Suprapubic skin (tissue), 4 donors: ENCODE measurements at regions not wholly inside any gene's neighbourhood (a gene's known extent, or its start where the extent isn't known, plus 50 kb on each side); places are given as distances from the start of the nearest gene placed in this dataset.
"Not testable (repeated sequence)": the region's sequence is repeated elsewhere in the genome, so short reads cannot be mapped to it uniquely, and the experiment has no call there.

Experiments used
- DNase-seq, 2 donors: peaks; one replicate each; pipeline ENCODE4 v3.0.0-alpha.2; 2019; ENCODE audit warnings: low spot score in 2 of 2
- H3K27ac ChIP-seq: fragments of 200-600 bp; sonication (generic); one replicate; pipeline ENCODE4 v1.5.1; 2019
- H3K27me3 ChIP-seq: fragments of 200-600 bp; sonication (generic); one replicate; pipeline ENCODE4 v1.5.1; 2019
- H3K36me3 ChIP-seq: fragments of 200-600 bp; sonication (generic); one replicate; pipeline ENCODE4 v1.5.1; 2019
- H3K4me1 ChIP-seq: fragments of 200-600 bp; sonication (generic); one replicate; pipeline ENCODE4 v1.5.1; 2019
- H3K4me3 ChIP-seq: fragments of 200-600 bp; sonication (generic); one replicate; pipeline ENCODE4 v1.5.1; 2019; ENCODE audit warnings: mild to moderate bottlenecking
- H3K9me3 ChIP-seq: fragments of 200-600 bp; sonication (generic); one replicate; pipeline ENCODE4 v1.5.1; 2019
- EP300 ChIP-seq: sonication (generic); formaldehyde crosslinking; IDR thresholded peaks from one replicate; pipeline ENCODE4 v1.6.1; 2017; ENCODE audit warnings: antibody characterized with exemption
- POLR2A ChIP-seq, 2 donors: fragments of 450-650 bp; IDR thresholded peaks; one replicate each; pipeline ENCODE4 v1.6.1; 2017; ENCODE audit warnings: antibody characterized with exemption in 2 of 2, mild to moderate bottlenecking in 2 of 2, moderate library complexity in 2 of 2
- POLR2AphosphoS5 ChIP-seq, 3 donors: sonication (generic); formaldehyde crosslinking; IDR thresholded peaks; one replicate each; pipeline ENCODE4 v1.6.1; 2017; ENCODE audit warnings: antibody characterized with exemption in 3 of 3
- WGBS: methylation state at CpG from one replicate; pipeline ENCODE4 v1.1.5; 2018; 5-methylcytosine and 5-hydroxymethylcytosine counted together
- TF ChIP-seq, protein P1 (sequence below), 2 donors: fragments of 200-600 bp in 1 of 2; fragments of 450-650 bp in 1 of 2; sonication (generic) in 1 of 2; IDR thresholded peaks; one replicate each; pipeline ENCODE4 v1.5.1; 2016 to 2019; ENCODE audit warnings: antibody characterized with exemption in 2 of 2, mild to moderate bottlenecking in 1 of 2, moderate library complexity in 1 of 2

DNA sequence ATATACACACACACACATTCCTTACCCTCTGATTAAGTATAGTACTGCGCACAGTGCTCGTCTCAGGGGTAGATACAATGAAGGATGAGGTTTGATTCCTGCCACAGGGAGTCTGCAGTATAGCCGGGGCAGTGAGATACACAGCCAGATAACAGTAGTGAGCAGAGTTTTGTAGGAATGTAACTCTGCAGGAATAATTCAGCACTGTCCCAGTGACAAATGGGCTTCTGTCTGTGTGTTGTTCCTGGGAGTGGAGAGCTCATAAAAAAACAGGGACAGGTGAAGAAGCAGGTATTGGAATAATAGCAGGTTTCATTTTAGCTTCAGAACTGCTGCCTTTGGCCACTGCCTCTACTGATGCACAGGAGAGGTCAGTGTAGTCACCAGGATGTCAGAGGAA lies 85.3 kb upstream of the OR9Q1 start:
- no peak for DNase-seq
- TF ChIP-seq POLR2AphosphoS5 (IDR thresholded peaks at IDR 0.05) = no peak
- Histone ChIP-seq H3K36me3 (no peaks in the 10 kb centered on the region), H3K27ac (no peak overlapping the region), H3K27me3 (no peaks in the 10 kb centered on the region), H3K9me3 (no peaks in the 10 kb centered on the region), H3K4me3 (no peak overlapping the region), H3K4me1 (no peaks in the 10 kb centered on the region)
- 67% methylated on average over 3 of the region's 3 CpGs for WGBS

DNA sequence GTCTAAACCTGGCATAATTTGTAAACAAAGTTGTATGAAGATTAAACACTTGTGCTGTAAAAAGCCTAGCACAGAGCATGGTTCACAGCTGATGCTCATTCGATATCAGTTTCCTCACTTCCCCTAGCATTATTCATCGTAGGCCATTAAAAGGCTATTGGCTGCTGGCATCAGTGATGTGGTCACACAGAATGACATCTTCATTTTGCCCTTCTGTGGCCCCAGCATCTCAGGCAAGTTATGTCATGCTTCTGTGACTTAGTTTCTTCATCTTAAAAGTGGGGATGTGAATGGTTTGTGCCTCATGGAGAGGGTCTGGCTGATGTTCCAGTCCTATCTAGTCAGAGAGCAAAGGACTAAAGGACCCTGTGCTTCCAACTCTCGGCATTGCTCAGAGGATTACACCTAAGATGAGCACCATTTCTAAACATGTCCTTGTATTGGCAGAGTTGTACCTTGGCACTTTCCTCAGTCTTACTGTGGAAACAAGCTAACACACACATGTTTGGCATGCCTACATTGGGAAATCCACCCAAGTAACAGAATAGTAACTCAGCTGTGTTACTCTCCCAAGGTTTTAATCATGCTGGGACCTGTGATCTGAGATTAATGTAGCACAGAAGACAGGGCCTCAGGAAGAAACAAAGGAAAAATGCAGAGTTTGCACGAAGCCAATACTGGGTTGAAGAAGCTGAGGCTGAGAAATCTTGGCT lies 83.5 kb upstream of the OR9Q1 start:
- no peaks in the 10 kb centered on the region for H3K4me1 ChIP-seq
- H3K27ac ChIP-seq = no peak overlapping the region
- no peaks in the 10 kb centered on the region for H3K27me3 ChIP-seq
- no peaks in the 10 kb centered on the region for H3K9me3 ChIP-seq
- 57% methylated on average over 4 of the region's 4 CpGs for WGBS
- no peaks in the 10 kb centered on the region for H3K36me3 ChIP-seq
- no peak overlapping the region for H3K4me3 ChIP-seq
- TF ChIP-seq POLR2AphosphoS5 (IDR thresholded peaks at IDR 0.05) (no peak), EP300 (no peak), POLR2A (IDR thresholded peaks at IDR 0.05) (no peak)
- TF ChIP-seq, protein P1, sequence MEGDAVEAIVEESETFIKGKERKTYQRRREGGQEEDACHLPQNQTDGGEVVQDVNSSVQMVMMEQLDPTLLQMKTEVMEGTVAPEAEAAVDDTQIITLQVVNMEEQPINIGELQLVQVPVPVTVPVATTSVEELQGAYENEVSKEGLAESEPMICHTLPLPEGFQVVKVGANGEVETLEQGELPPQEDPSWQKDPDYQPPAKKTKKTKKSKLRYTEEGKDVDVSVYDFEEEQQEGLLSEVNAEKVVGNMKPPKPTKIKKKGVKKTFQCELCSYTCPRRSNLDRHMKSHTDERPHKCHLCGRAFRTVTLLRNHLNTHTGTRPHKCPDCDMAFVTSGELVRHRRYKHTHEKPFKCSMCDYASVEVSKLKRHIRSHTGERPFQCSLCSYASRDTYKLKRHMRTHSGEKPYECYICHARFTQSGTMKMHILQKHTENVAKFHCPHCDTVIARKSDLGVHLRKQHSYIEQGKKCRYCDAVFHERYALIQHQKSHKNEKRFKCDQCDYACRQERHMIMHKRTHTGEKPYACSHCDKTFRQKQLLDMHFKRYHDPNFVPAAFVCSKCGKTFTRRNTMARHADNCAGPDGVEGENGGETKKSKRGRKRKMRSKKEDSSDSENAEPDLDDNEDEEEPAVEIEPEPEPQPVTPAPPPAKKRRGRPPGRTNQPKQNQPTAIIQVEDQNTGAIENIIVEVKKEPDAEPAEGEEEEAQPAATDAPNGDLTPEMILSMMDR (IDR thresholded peaks at IDR 0.05) = no peak
- DNase-seq = no peak

DNA sequence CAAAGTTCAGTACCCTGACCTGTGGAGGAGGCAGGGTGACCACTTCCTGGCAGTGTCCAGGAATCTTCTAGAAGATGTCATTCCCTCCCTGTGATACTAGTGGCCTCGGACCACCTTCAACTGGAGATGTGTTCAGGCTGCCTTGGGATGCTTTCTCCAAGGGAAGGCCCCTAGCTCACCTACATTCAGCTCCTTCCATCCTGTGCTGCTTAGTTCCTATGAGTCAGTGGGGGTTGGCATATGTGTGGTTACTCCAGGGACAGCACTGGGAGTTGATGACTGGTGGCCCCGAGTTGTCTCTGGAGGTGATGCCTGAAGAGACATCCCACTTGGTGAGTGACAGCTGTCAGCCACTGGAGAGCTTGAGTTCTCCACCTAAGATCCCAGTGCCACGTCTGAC lies 81.8 kb upstream of the OR9Q1 start:
- Histone ChIP-seq H3K36me3 (no peaks in the 10 kb centered on the region), H3K27me3 (no peaks in the 10 kb centered on the region), H3K4me3 (no peak overlapping the region), H3K9me3 (no peaks in the 10 kb centered on the region), H3K4me1 (no peaks in the 10 kb centered on the region), H3K27ac (no peak overlapping the region)
- WGBS = 90% methylated on average over 3 of the region's 3 CpGs
- no peak for DNase-seq
- no peak for TF ChIP-seq POLR2AphosphoS5 (IDR thresholded peaks at IDR 0.05)
- TF ChIP-seq, protein P1 (IDR thresholded peaks at IDR 0.05) = no peak
- TF ChIP-seq EP300 = no peak
- no peak for TF ChIP-seq POLR2A (IDR thresholded peaks at IDR 0.05)

DNA sequence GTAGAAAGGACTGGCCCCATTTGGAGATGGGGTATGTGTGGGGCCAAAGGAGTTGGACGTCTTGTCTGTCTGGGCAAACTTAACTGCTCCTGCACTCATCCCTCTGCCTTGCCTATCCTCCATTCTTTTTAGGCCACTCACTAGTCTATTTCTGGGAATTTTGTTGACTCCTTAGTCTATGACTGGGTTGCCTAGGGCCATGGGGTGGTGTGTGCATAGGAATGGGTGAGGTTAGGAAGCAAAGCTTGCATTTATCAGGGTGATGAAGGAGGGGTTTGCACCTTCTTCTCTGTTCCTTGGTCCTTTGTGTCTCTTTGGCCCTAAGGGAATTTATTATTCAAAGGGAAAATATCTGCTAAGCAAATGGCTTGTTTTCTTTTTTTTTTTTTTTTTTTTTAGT lies 80.9 kb upstream of the OR9Q1 start:
- 83% methylated on average over 1 of the region's 1 CpG for WGBS
- Histone ChIP-seq H3K36me3 (no peaks in the 10 kb centered on the region), H3K27ac (no peak overlapping the region), H3K9me3 (no peaks in the 10 kb centered on the region), H3K27me3 (no peaks in the 10 kb centered on the region), H3K4me3 (no peak overlapping the region), H3K4me1 (no peaks in the 10 kb centered on the region)
- TF ChIP-seq POLR2A (IDR thresholded peaks at IDR 0.05) = no peak
- TF ChIP-seq EP300 = no peak
- no peak for TF ChIP-seq POLR2AphosphoS5 (IDR thresholded peaks at IDR 0.05)
- TF ChIP-seq, protein P1 (IDR thresholded peaks at IDR 0.05) = no peak
- no peak for DNase-seq

DNA sequence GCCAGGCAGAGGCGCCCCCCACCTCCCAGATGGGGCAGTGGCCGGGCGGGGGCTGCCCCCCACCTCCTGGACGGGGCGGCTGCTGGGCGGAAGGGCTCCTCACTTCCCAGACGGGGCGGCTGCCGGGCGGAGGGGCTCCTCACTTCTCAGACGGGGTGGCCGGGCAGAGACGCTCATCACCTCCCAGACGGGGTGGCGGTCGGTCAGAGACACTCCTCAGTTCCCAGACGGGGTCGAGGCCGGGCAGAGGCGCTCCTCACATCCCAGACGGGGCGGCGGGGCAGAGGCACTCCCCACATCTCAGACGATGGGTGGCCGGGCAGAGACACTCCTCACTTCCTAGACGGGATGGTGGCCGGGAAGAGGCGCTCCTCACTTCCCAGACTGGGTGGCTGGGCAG lies 79.9 kb upstream of the OR9Q1 start:
- not testable (repeated sequence) for H3K36me3 ChIP-seq, H3K4me3 ChIP-seq, H3K4me1 ChIP-seq, H3K27me3 ChIP-seq, DNase-seq, H3K27ac ChIP-seq, H3K9me3 ChIP-seq
- WGBS = 85% methylated on average over 5 of the region's 28 CpGs

DNA sequence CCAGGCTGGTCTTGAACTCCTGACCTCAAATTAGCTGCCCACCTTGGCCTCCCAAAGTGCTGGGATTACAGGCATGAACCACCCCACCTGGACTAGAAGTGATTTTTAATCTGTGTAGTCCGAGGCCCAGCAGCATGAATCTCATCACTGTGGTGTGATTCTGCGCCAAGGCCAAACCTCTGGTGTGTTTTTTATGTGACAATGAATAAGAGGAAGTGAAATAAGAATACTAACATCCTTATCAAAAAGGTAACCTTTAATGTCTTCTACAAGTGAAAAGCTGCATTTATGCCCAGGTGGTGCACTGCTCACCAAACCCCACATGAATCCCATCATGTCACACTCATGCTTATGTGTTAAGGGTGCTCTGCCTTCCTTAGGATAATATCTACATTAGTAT lies 77.1 kb upstream of the OR9Q1 start:
- H3K4me3 ChIP-seq = no peak overlapping the region
- H3K27me3 ChIP-seq = no peaks in the 10 kb centered on the region
- TF ChIP-seq, protein P1 (IDR thresholded peaks at IDR 0.05) = no peak
- TF ChIP-seq EP300 (no peak), POLR2A (IDR thresholded peaks at IDR 0.05) (no peak), POLR2AphosphoS5 (IDR thresholded peaks at IDR 0.05) (no peak)
- no peaks in the 10 kb centered on the region for H3K9me3 ChIP-seq
- no peak overlapping the region for H3K27ac ChIP-seq
- no peaks in the 10 kb centered on the region for H3K36me3 ChIP-seq
- no peak for DNase-seq
- H3K4me1 ChIP-seq = no peaks in the 10 kb centered on the region
- WGBS = 78% methylated on average over 2 of the region's 2 CpGs
